SK-N-SH treated with all-trans-retinoic acid at 6 μM for 48 hours (cell line): ENCODE measurements at regions not wholly inside any gene's neighbourhood (a gene's known extent, or its start where the extent isn't known, plus 50 kb on each side); places are given as distances from the start of the nearest gene placed in this dataset.

Source experiments
- ATAC-seq: fragments of 200-7000 bp; cut with Tn5 transposase; 3 replicates; pipeline ENCODE4 v1.9.1; 2020; ENCODE audit warnings: mild to moderate bottlenecking, moderate library complexity
- ARNTL ChIP-seq: fragments of 450-650 bp; formaldehyde crosslinking; IDR thresholded peaks from 2 replicates; pipeline ENCODE4 v1.5.0; 2020; ENCODE audit warnings: low read depth, mild to moderate bottlenecking, moderate library complexity, borderline replicate concordance
- BACH2 ChIP-seq: fragments of 250-450 bp; sonication (Bioruptor Pico); IDR thresholded peaks from 2 replicates; pipeline ENCODE4 v1.9.0; 2021; ENCODE audit warnings: mild to moderate bottlenecking, borderline replicate concordance
- CREB5 ChIP-seq: fragments of 250-450 bp; sonication (Bioruptor Pico); IDR thresholded peaks from 2 replicates; pipeline ENCODE4 v1.5.1; 2020; ENCODE audit warnings: low read depth, mild to moderate bottlenecking, moderate library complexity
- CSDC2 ChIP-seq: fragments of 250-450 bp; sonication (Bioruptor Pico); IDR thresholded peaks from 2 replicates; pipeline ENCODE4 v1.5.0; 2020; ENCODE audit warnings: mild to moderate bottlenecking, moderate library complexity
- CSRNP3 ChIP-seq: fragments of 250-450 bp; sonication (Bioruptor Pico); IDR thresholded peaks from 2 replicates; pipeline ENCODE4 v1.5.1; 2021; ENCODE audit warnings: mild to moderate bottlenecking, moderate library complexity
- GLIS3 ChIP-seq: fragments of 250-450 bp; sonication (Bioruptor Pico); IDR thresholded peaks from 2 replicates; pipeline ENCODE4 v1.5.0; 2020; ENCODE audit warnings: mild to moderate bottlenecking, moderate library complexity
- ISL1 ChIP-seq: fragments of 250-450 bp; sonication (Bioruptor Pico); IDR thresholded peaks from 2 replicates; pipeline ENCODE4 v2.1.2; 2022; ENCODE audit warnings: mild to moderate bottlenecking, moderate library complexity
- OSR1 ChIP-seq: fragments of 250-450 bp; sonication (Bioruptor Pico); IDR thresholded peaks from 2 replicates; pipeline ENCODE4 v1.8.0; 2022; ENCODE audit warnings: moderate library complexity, mild to moderate bottlenecking, inconsistent platforms
- PATZ1 ChIP-seq: fragments of 250-450 bp; sonication (Bioruptor Pico); IDR thresholded peaks from 2 replicates; pipeline ENCODE4 v1.8.0; 2020; ENCODE audit warnings: mild to moderate bottlenecking, moderate library complexity, borderline replicate concordance
- POU6F1 ChIP-seq: fragments of 250-450 bp; sonication (Bioruptor Pico); IDR thresholded peaks from 2 replicates; pipeline ENCODE4 v1.8.0; 2021; ENCODE audit warnings: low read depth, mild to moderate bottlenecking, moderate library complexity, borderline replicate concordance
- PPARA ChIP-seq: fragments of 250-450 bp; sonication (Bioruptor Pico); IDR thresholded peaks from 2 replicates; pipeline ENCODE4 v1.5.0; 2020; ENCODE audit warnings: mild to moderate bottlenecking, borderline replicate concordance
- RARB ChIP-seq: fragments of 250-450 bp; sonication (Bioruptor Pico); IDR thresholded peaks from 2 replicates; pipeline ENCODE4 v1.8.0; 2021; ENCODE audit warnings: mild to moderate bottlenecking, moderate library complexity
- SNAI2 ChIP-seq: fragments of 250-450 bp; sonication (Bioruptor Pico); IDR thresholded peaks from 2 replicates; pipeline ENCODE4 v1.5.0; 2020; ENCODE audit warnings: mild to moderate bottlenecking, moderate library complexity
- TCF4 ChIP-seq: fragments of 250-450 bp; sonication (Bioruptor Pico); IDR thresholded peaks from 2 replicates; pipeline ENCODE4 v1.8.0; 2021; ENCODE audit warnings: mild to moderate bottlenecking, moderate library complexity, borderline replicate concordance
- ZC3H10 ChIP-seq: fragments of 250-450 bp; sonication (Bioruptor Pico); IDR thresholded peaks from 2 replicates; pipeline ENCODE4 v1.5.1; 2021; ENCODE audit warnings: mild to moderate bottlenecking, moderate library complexity
- ZFP3 ChIP-seq: fragments of 250-450 bp; sonication (Bioruptor Pico); IDR thresholded peaks from 2 replicates; pipeline ENCODE4 v1.5.0; 2020; ENCODE audit warnings: mild to moderate bottlenecking, moderate library complexity
- ZFP30 ChIP-seq: fragments of 450-650 bp; formaldehyde crosslinking; IDR thresholded peaks from 2 replicates; pipeline ENCODE4 v1.5.0; 2022; ENCODE audit warnings: mild to moderate bottlenecking, moderate library complexity
- ZNF565 ChIP-seq: fragments of 450-650 bp; formaldehyde crosslinking; conservative IDR thresholded peaks from 2 replicates; pipeline ENCODE4 v1.5.0; 2020; ENCODE audit warnings: low read depth, mild to moderate bottlenecking, moderate library complexity
- ZNF70 ChIP-seq: fragments of 450-650 bp; formaldehyde crosslinking; IDR thresholded peaks from 2 replicates; pipeline ENCODE4 v1.5.0; 2020; ENCODE audit warnings: mild to moderate bottlenecking, moderate library complexity
- ZNF8 ChIP-seq: fragments of 450-650 bp; formaldehyde crosslinking; IDR thresholded peaks from 2 replicates; pipeline ENCODE4 v1.5.0; 2020; ENCODE audit warnings: mild to moderate bottlenecking, moderate library complexity
- TF ChIP-seq, protein P1 (sequence below): fragments of 250-450 bp; sonication (Bioruptor Pico); IDR thresholded peaks from 2 replicates; pipeline ENCODE4 v1.5.0; 2020; ENCODE audit warnings: mild to moderate bottlenecking, moderate library complexity

DNA sequence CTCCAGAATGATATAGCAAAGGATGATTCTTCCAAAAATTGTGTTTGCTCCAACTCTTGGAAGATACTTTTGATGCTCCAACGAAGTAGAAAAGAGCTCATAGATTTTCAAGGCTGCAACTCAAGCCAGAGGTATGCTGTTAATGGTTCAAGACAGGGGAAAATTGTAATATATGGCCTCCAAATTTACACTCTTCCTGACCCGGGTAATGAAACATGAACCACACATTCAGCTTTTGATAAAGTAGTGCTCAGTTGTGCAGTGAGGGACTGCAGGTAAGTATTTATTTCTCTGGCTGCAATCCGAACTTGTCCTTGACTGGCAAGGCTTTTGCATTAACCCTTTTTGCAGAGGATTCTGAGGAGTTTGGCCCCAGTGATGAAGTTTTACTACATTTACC is 446.4 kb downstream of the RASEF start:
- no peak for ATAC-seq
- TF ChIP-seq CSDC2 (CRISPR knock-in tag) (no peak), ZNF70 (CRISPR knock-in tag) (no peak), ZFP30 (CRISPR knock-in tag) (no peak), BACH2 (CRISPR knock-in tag) (no peak), SNAI2 (CRISPR knock-in tag) (no peak), PPARA (CRISPR knock-in tag) (no peak), ISL1 (CRISPR knock-in tag) (no peak), OSR1 (CRISPR knock-in tag) (no peak), ZFP3 (no peak), ZC3H10 (CRISPR knock-in tag) (no peak), TCF4 (no peak), PATZ1 (no peak), POU6F1 (CRISPR knock-in tag) (no peak), ZNF8 (no peak)
- TF ChIP-seq, protein P1, sequence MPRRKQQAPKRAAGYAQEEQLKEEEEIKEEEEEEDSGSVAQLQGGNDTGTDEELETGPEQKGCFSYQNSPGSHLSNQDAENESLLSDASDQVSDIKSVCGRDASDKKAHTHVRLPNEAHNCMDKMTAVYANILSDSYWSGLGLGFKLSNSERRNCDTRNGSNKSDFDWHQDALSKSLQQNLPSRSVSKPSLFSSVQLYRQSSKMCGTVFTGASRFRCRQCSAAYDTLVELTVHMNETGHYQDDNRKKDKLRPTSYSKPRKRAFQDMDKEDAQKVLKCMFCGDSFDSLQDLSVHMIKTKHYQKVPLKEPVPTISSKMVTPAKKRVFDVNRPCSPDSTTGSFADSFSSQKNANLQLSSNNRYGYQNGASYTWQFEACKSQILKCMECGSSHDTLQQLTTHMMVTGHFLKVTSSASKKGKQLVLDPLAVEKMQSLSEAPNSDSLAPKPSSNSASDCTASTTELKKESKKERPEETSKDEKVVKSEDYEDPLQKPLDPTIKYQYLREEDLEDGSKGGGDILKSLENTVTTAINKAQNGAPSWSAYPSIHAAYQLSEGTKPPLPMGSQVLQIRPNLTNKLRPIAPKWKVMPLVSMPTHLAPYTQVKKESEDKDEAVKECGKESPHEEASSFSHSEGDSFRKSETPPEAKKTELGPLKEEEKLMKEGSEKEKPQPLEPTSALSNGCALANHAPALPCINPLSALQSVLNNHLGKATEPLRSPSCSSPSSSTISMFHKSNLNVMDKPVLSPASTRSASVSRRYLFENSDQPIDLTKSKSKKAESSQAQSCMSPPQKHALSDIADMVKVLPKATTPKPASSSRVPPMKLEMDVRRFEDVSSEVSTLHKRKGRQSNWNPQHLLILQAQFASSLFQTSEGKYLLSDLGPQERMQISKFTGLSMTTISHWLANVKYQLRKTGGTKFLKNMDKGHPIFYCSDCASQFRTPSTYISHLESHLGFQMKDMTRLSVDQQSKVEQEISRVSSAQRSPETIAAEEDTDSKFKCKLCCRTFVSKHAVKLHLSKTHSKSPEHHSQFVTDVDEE (CRISPR knock-in tag) = no peak

DNA sequence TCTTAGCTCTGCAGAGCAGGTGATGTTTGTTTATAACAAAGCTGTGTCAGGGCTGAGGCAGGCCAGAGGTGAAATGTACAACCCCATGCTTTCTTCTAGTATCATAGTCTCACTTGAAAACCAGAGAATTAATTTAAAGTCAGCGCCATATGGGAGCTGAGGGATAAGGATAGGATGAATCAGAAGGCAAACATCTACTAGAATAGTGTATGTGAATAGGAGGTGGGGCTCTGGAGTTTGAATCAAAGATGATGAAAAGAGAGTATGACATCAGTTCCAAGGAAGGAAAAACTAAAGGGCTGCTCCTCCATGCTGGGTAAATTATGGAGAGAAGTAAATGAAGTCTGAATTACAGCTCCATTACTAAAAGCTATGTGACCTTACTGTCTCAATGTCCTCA is 441.5 kb downstream of the RASEF start:
- TF ChIP-seq CSRNP3 (CRISPR knock-in tag) = no peak
- no peak for TF ChIP-seq CREB5 (CRISPR knock-in tag)
- no peak for TF ChIP-seq BACH2 (CRISPR knock-in tag)
- TF ChIP-seq TCF4 = no peak
- no peak for TF ChIP-seq ZNF565 (CRISPR knock-in tag)
- TF ChIP-seq, protein P1 (CRISPR knock-in tag) = no peak
- TF ChIP-seq GLIS3 (CRISPR knock-in tag) = no peak
- TF ChIP-seq RARB (CRISPR knock-in tag) = no peak
- no peak for TF ChIP-seq ZC3H10 (CRISPR knock-in tag)
- no peak for TF ChIP-seq PATZ1
- no peak for TF ChIP-seq CSDC2 (CRISPR knock-in tag)
- TF ChIP-seq ARNTL = no peak
- no peak for TF ChIP-seq POU6F1 (CRISPR knock-in tag)
- ATAC-seq = no peak
